SK-MEL-5 (cell line): ENCODE measurements at regions not wholly inside any gene's neighbourhood (a gene's known extent, or its start where the extent isn't known, plus 50 kb on each side); places are given as distances from the start of the nearest gene placed in this dataset.

ENCODE experiments used
- small RNA-seq, 2 experiments: library from RNA; depleted of rRNA; stranded (forward); fragments of <200 nt; gene quantifications; one replicate each; pipeline ENCODE3, GENCODE V24; 2014

Small RNA genes in the stretch of these regions (small RNA-seq; reads per million reads assigned to genes)
- gene MIR548M = 0 reads per million in 2 experiments
